Smooth muscle cell (in vitro differentiated cells): ENCODE measurements at regions not wholly inside any gene's neighbourhood (a gene's known extent, or its start where the extent isn't known, plus 50 kb on each side); places are given as distances from the start of the nearest gene placed in this dataset.

ENCODE experiments used
- DNase-seq: peaks from one replicate; lab custom pipeline; 2025; ENCODE audit not compliant: unreplicated experiment; lab: John Stamatoyannopoulos, UW
- H2AFZ ChIP-seq: fragments of 200-600 bp; sonication (generic); 2 replicates; pipeline ENCODE4 v1.6.0; 2016; ENCODE audit warnings: antibody characterized with exemption, low read depth, mild to moderate bottlenecking
- H3F3A ChIP-seq: fragments of 200-600 bp; sonication (generic); 2 replicates; pipeline ENCODE4 v1.6.0; 2017; ENCODE audit warnings: antibody characterized with exemption, low read depth
- H3K27ac ChIP-seq: fragments of 200-600 bp; sonication (generic); 2 replicates; pipeline ENCODE4 v1.5.1; 2016; ENCODE audit warnings: low read depth, mild to moderate bottlenecking
- H3K27me3 ChIP-seq: fragments of 200-600 bp; sonication (generic); 2 replicates; pipeline ENCODE4 v1.6.1; 2016; ENCODE audit warnings: low read depth, mild to moderate bottlenecking
- H3K36me3 ChIP-seq: fragments of 200-600 bp; sonication (generic); 2 replicates; pipeline ENCODE4 v1.5.1; 2016; ENCODE audit warnings: low read depth
- H3K4me1 ChIP-seq: fragments of 200-600 bp; sonication (generic); 2 replicates; pipeline ENCODE4 v1.5.1; 2016; ENCODE audit warnings: low read depth
- H3K4me2 ChIP-seq: fragments of 200-600 bp; sonication (generic); 2 replicates; pipeline ENCODE4 v1.6.0; 2016; ENCODE audit warnings: mild to moderate bottlenecking
- H3K4me3 ChIP-seq: fragments of 200-600 bp; sonication (generic); 2 replicates; pipeline ENCODE4 v1.5.1; 2016; ENCODE audit warnings: mild to moderate bottlenecking
- H3K79me2 ChIP-seq: fragments of 200-600 bp; sonication (generic); 2 replicates; pipeline ENCODE4 v1.6.0; 2016; ENCODE audit warnings: low read depth, mild to moderate bottlenecking
- H3K9ac ChIP-seq: fragments of 200-600 bp; sonication (generic); 2 replicates; pipeline ENCODE4 v1.6.0; 2016; ENCODE audit warnings: low read depth
- H3K9me3 ChIP-seq: fragments of 200-600 bp; sonication (generic); replicated peaks from 2 replicates; pipeline ENCODE4 v1.5.1; 2016; ENCODE audit warnings: low read depth
- H4K20me1 ChIP-seq: fragments of 200-600 bp; sonication (generic); 2 replicates; pipeline ENCODE4 v1.6.0; 2016; ENCODE audit warnings: low read depth
- CTCF ChIP-seq: fragments of 200-600 bp; sonication (generic); IDR thresholded peaks from 2 replicates; pipeline ENCODE4 v1.5.1; 2017; ENCODE audit warnings: borderline replicate concordance, mild to moderate bottlenecking, antibody characterized with exemption; ENCODE audit not compliant: insufficient read depth, poor library complexity, severe bottlenecking
- WGBS: methylation state at CpG from one replicate; pipeline ENCODE4 v1.1.7; 2016; ENCODE audit warnings: low lambda C conversion rate; 5-methylcytosine and 5-hydroxymethylcytosine counted together

DNA sequence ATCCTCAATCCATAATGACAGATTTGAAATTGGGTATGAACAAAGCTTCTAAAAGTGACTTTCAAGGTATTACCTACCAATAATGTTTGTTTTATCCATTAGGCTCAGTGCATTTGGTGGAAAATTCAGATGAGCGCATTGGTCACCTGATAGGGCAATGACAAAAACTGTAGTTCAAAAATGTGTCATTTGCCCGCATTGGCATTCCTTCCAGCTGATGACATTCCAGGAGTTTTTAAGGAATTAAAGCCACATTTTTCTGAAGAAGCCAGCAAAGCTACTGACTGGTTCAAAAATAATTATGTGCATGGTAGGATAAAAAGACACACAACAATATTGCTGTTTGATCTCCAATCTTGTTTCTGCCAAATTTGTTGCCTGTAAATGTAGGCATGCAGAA, 473.4 kb upstream of the CPEB2 start:
- DNase-seq = no peak
- Histone ChIP-seq H4K20me1 (no peaks in the 10 kb centered on the region), H3K79me2 (no peaks in the 10 kb centered on the region), H3K9me3 (no peaks in the 10 kb centered on the region), H3K4me3 (no peak overlapping the region), H3K27ac (peak overlapping the region; percentile 62), H3K27me3 (no peaks in the 10 kb centered on the region), H3K4me1 (peaks cover 16% of the 10 kb centered on the region), H3K9ac (no peak overlapping the region), H3K36me3 (no peaks in the 10 kb centered on the region), H3F3A (no peaks in the 10 kb centered on the region), H2AFZ (no peak overlapping the region), H3K4me2 (peak overlapping the region; percentile 74)
- TF ChIP-seq CTCF = no peak
- 34% methylated on average over 2 of the region's 2 CpGs for WGBS

- H3K79me2 ChIP-seq = no peaks in the 10 kb centered on the region
- 12% methylated on average over 4 of the region's 4 CpGs for WGBS
- H2AFZ ChIP-seq = no peak overlapping the region
- peak overlapping the region; percentile 74 for H3K4me2 ChIP-seq
- H3K27ac ChIP-seq = peak overlapping the region; percentile 62
- no peak for DNase-seq
- H3K4me1 ChIP-seq = peaks cover 16% of the 10 kb centered on the region
- no peaks in the 10 kb centered on the region for H4K20me1 ChIP-seq
- no peaks in the 10 kb centered on the region for H3K9me3 ChIP-seq
- no peak overlapping the region for H3K9ac ChIP-seq
- TF ChIP-seq CTCF = no peak
- no peaks in the 10 kb centered on the region for H3F3A ChIP-seq
- H3K27me3 ChIP-seq = no peaks in the 10 kb centered on the region
- no peak overlapping the region for H3K4me3 ChIP-seq
- H3K36me3 ChIP-seq = no peaks in the 10 kb centered on the region
These were observed 472.6 kb upstream of the CPEB2 start for GRCh38 chr4:14529653-14530052.

- H3K27me3 ChIP-seq = no peaks in the 10 kb centered on the region
These were observed 469.8 kb upstream of the CPEB2 start for GRCh38 chr4:14532436-14532835.

More at GRCh38 chr4:14532436-14532835, 469.8 kb upstream of the CPEB2 start:
- Histone ChIP-seq H3F3A (no peaks in the 10 kb centered on the region), H3K27ac (no peak overlapping the region), H3K79me2 (no peaks in the 10 kb centered on the region), H4K20me1 (no peaks in the 10 kb centered on the region), H3K36me3 (no peaks in the 10 kb centered on the region), H3K9me3 (no peaks in the 10 kb centered on the region), H2AFZ (no peak overlapping the region), H3K4me2 (no peak overlapping the region), H3K4me1 (peaks cover 20% of the 10 kb centered on the region), H3K4me3 (no peak overlapping the region), H3K9ac (no peak overlapping the region)
- no peak for TF ChIP-seq CTCF
- no peak for DNase-seq
